ENCODE measurements at regions not wholly inside any gene's neighbourhood (a gene's known extent, or its start where the extent isn't known, plus 50 kb on each side); places are given as distances from the start of the nearest gene placed in this dataset.

GRCh38 chr12:115464111-115464581, 780.2 kb upstream of the TBX3 start:
- intact Hi-C loops (cut with micrococcal nuclease; ENCODE audit: unreplicated experiment), result no loop called here
- Mint-ChIP-seq H3K4me1 (ENCODE audit: low read depth, unreplicated experiment) (no peaks in the 10 kb centered on the region), H3K9me3 (ENCODE audit: low read depth, unreplicated experiment) (peaks cover 9% of the 10 kb centered on the region), H3K4me3 (ENCODE audit: low read depth, unreplicated experiment) (no peak overlapping the region), H3K36me3 (ENCODE audit: insufficient read depth, unreplicated experiment) (no peaks in the 10 kb centered on the region), H3K27me3 (ENCODE audit: unreplicated experiment) (no peaks in the 10 kb centered on the region), H3K27ac (ENCODE audit: unreplicated experiment) (no peak overlapping the region)
- TF ChIP-seq, protein P1, sequence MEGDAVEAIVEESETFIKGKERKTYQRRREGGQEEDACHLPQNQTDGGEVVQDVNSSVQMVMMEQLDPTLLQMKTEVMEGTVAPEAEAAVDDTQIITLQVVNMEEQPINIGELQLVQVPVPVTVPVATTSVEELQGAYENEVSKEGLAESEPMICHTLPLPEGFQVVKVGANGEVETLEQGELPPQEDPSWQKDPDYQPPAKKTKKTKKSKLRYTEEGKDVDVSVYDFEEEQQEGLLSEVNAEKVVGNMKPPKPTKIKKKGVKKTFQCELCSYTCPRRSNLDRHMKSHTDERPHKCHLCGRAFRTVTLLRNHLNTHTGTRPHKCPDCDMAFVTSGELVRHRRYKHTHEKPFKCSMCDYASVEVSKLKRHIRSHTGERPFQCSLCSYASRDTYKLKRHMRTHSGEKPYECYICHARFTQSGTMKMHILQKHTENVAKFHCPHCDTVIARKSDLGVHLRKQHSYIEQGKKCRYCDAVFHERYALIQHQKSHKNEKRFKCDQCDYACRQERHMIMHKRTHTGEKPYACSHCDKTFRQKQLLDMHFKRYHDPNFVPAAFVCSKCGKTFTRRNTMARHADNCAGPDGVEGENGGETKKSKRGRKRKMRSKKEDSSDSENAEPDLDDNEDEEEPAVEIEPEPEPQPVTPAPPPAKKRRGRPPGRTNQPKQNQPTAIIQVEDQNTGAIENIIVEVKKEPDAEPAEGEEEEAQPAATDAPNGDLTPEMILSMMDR (IDR thresholded peaks at IDR 0.05; ENCODE audit: unreplicated experiment), result no peak
- CTCF ChIA-PET, result interaction anchor here (0.6 kb wide), 1 partner anchor 87 kb away, joined by 4 read pairs; no protein-coding TSS in a partner anchor
- BruUV-seq (replicated peaks), result no TSS peak
- no peak for DNase-seq

DNA sequence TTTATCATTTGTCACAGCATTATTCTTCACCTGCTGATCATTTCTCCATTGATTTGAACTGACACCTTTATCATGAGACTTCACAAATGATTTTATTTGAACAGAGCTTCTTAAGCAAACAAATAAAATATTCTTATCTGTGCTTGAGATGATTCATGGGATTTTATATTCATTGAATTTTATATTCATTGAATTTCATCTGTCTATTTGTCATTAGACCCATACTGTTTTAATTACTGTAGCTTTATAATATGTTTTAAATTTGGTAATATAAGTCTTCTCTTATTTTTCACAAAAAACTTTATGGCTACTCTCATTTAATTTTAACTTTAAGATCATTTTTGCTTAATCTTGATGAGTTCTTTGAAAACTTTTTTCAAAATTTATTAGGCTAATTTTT, 777.4 kb upstream of the TBX3 start:
- intact Hi-C loops (cut with micrococcal nuclease; ENCODE audit: unreplicated experiment), result no loop called here
- H3K9me3 Mint-ChIP-seq (ENCODE audit: low read depth, unreplicated experiment), result peaks cover 9% of the 10 kb centered on the region
- H3K36me3 Mint-ChIP-seq (ENCODE audit: insufficient read depth, unreplicated experiment), result no peaks in the 10 kb centered on the region
- no peak for DNase-seq
- CTCF ChIA-PET, result no interaction called here
- H3K4me1 Mint-ChIP-seq (ENCODE audit: low read depth, unreplicated experiment), result no peaks in the 10 kb centered on the region
- H3K4me3 Mint-ChIP-seq (ENCODE audit: low read depth, unreplicated experiment), result no peak overlapping the region
- H3K27ac Mint-ChIP-seq (ENCODE audit: unreplicated experiment), result no peak overlapping the region
- BruUV-seq (replicated peaks), result no TSS peak
- TF ChIP-seq, protein P1 (IDR thresholded peaks at IDR 0.05; ENCODE audit: unreplicated experiment), result no peak
- H3K27me3 Mint-ChIP-seq (ENCODE audit: unreplicated experiment), result no peaks in the 10 kb centered on the region

GRCh38 chr12:115457798-115458197, 773.8 kb upstream of the TBX3 start:
- CTCF ChIA-PET, result interaction anchor here (0.6 kb wide), 1 partner anchor 187 kb away, joined by 3 read pairs; no protein-coding TSS in a partner anchor
- no peak overlapping the region for H3K27ac Mint-ChIP-seq (ENCODE audit: unreplicated experiment)
- BruUV-seq (replicated peaks), result no TSS peak
- TF ChIP-seq, protein P1 (IDR thresholded peaks at IDR 0.05; ENCODE audit: unreplicated experiment), result no peak
- no peaks in the 10 kb centered on the region for H3K4me1 Mint-ChIP-seq (ENCODE audit: low read depth, unreplicated experiment)
- no peaks in the 10 kb centered on the region for H3K9me3 Mint-ChIP-seq (ENCODE audit: low read depth, unreplicated experiment)
- no peaks in the 10 kb centered on the region for H3K36me3 Mint-ChIP-seq (ENCODE audit: insufficient read depth, unreplicated experiment)
- no peak for DNase-seq
- intact Hi-C loops (cut with micrococcal nuclease; ENCODE audit: unreplicated experiment), result no loop called here
- peaks cover 5% of the 10 kb centered on the region for H3K27me3 Mint-ChIP-seq (ENCODE audit: unreplicated experiment)
- H3K4me3 Mint-ChIP-seq (ENCODE audit: low read depth, unreplicated experiment), result no peak overlapping the region

- Mint-ChIP-seq H3K36me3 (ENCODE audit: insufficient read depth, unreplicated experiment) (no peaks in the 10 kb centered on the region), H3K27me3 (ENCODE audit: unreplicated experiment) (peaks cover 12% of the 10 kb centered on the region), H3K9me3 (ENCODE audit: low read depth, unreplicated experiment) (no peaks in the 10 kb centered on the region), H3K4me1 (ENCODE audit: low read depth, unreplicated experiment) (no peaks in the 10 kb centered on the region), H3K4me3 (ENCODE audit: low read depth, unreplicated experiment) (no peak overlapping the region), H3K27ac (ENCODE audit: unreplicated experiment) (no peak overlapping the region)
- no TSS peak for BruUV-seq (replicated peaks)
- no peak for DNase-seq
- TF ChIP-seq, protein P1 (IDR thresholded peaks at IDR 0.05; ENCODE audit: unreplicated experiment), result no peak
- CTCF ChIA-PET, result interaction anchor here (0.6 to 0.7 kb wide), 2 partner anchors 11 to 188 kb away, joined by 3 to 7 read pairs; no protein-coding TSS in a partner anchor
- intact Hi-C loops (cut with micrococcal nuclease; ENCODE audit: unreplicated experiment), result no loop called here
Observed at GRCh38 chr12:115456946-115457689, 773.1 kb upstream of the TBX3 start.

Measured in Calu3 (cell line).